H1 (cell line): ENCODE measurements at regions not wholly inside any gene's neighbourhood (a gene's known extent, or its start where the extent isn't known, plus 50 kb on each side); places are given as distances from the start of the nearest gene placed in this dataset.

Experiments
- EZH2 ChIP-seq: fragments of 200-600 bp; sonication (generic); IDR thresholded peaks from 2 replicates; pipeline ENCODE4 v1.7.1; 2012; ENCODE audit warnings: low read depth, mild to moderate bottlenecking, moderate library complexity, low read length, inconsistent platforms; ENCODE audit not compliant: severe bottlenecking
- TAF7 ChIP-seq: optimal IDR thresholded peaks from 2 replicates; pipeline ENCODE3; 2011; ENCODE audit warnings: low read depth, mild to moderate bottlenecking, inconsistent platforms, low read length, moderate library complexity, borderline replicate concordance

DNA sequence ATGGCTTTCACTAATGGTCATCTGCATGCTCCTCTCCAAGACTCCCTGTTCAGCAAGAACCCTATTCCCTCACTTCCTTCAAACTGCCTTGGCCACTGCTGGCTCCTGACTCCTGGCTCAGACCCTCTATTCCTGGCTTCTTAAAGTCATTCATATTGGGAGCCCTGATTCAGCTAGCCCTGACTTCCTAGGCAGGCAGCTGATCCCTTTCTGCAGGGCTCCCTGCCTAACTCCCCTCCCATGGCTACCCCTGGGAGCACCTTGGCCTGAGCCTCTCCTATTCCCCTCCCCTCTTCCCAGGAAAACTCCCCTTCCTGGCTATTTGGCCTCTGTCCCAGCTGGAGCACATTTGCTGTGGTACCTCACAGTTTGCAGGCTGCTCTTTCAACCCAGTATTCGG lies 154.9 kb upstream of the PJA1 start (continued):
- TF ChIP-seq EZH2 (no peak), TAF7 (no peak)
